ENCODE measurements at regions not wholly inside any gene's neighbourhood (a gene's known extent, or its start where the extent isn't known, plus 50 kb on each side); places are given as distances from the start of the nearest gene placed in this dataset.
A peak's percentile ranks its signal among the peaks of the same experiment; 100 is the strongest.

GRCh38 chr1:4585216-4585615 lies 69.2 kb upstream of the AJAP1 start:
- Mint-ChIP-seq H3K27me3 (ENCODE audit: unreplicated experiment) (no peaks in the 10 kb centered on the region), H3K4me3 (ENCODE audit: low read depth, unreplicated experiment) (no peak overlapping the region), H3K9me3 (ENCODE audit: low read depth, unreplicated experiment) (peaks cover 11% of the 10 kb centered on the region), H3K36me3 (ENCODE audit: insufficient read depth, unreplicated experiment) (no peaks in the 10 kb centered on the region), H3K4me1 (ENCODE audit: low read depth, unreplicated experiment) (no peaks in the 10 kb centered on the region), H3K27ac (ENCODE audit: unreplicated experiment) (no peak overlapping the region)
- CTCF ChIA-PET, result no interaction called here
- DNase-seq, result peak; percentile 4
- no TSS peak for BruUV-seq (replicated peaks)
- intact Hi-C loops (cut with micrococcal nuclease; ENCODE audit: unreplicated experiment), result no loop called here
- TF ChIP-seq CTCF (IDR thresholded peaks at IDR 0.05; ENCODE audit: unreplicated experiment), result peak; percentile 15

- Mint-ChIP-seq H3K4me1 (ENCODE audit: low read depth, unreplicated experiment) (no peaks in the 10 kb centered on the region), H3K36me3 (ENCODE audit: insufficient read depth, unreplicated experiment) (no peaks in the 10 kb centered on the region), H3K9me3 (ENCODE audit: low read depth, unreplicated experiment) (peaks cover 10% of the 10 kb centered on the region), H3K27me3 (ENCODE audit: unreplicated experiment) (no peaks in the 10 kb centered on the region), H3K27ac (ENCODE audit: unreplicated experiment) (no peak overlapping the region), H3K4me3 (ENCODE audit: low read depth, unreplicated experiment) (no peak overlapping the region)
- no TSS peak for BruUV-seq (replicated peaks)
- intact Hi-C loops (cut with micrococcal nuclease; ENCODE audit: unreplicated experiment), result no loop called here
- TF ChIP-seq CTCF (IDR thresholded peaks at IDR 0.05; ENCODE audit: unreplicated experiment), result no peak
- no peak for DNase-seq
- CTCF ChIA-PET, result no interaction called here
Observed at GRCh38 chr1:4585705-4586104, 68.7 kb upstream of the AJAP1 start.

- no peaks in the 10 kb centered on the region for H3K36me3 Mint-ChIP-seq (ENCODE audit: insufficient read depth, unreplicated experiment)
- H3K9me3 Mint-ChIP-seq (ENCODE audit: low read depth, unreplicated experiment), result peaks cover 10% of the 10 kb centered on the region
- BruUV-seq (replicated peaks), result no TSS peak
- intact Hi-C loops (cut with micrococcal nuclease; ENCODE audit: unreplicated experiment), result no loop called here
- no peaks in the 10 kb centered on the region for H3K4me1 Mint-ChIP-seq (ENCODE audit: low read depth, unreplicated experiment)
- CTCF ChIA-PET, result no interaction called here
- no peak overlapping the region for H3K4me3 Mint-ChIP-seq (ENCODE audit: low read depth, unreplicated experiment)
- no peak for TF ChIP-seq CTCF (IDR thresholded peaks at IDR 0.05; ENCODE audit: unreplicated experiment)
- no peak overlapping the region for H3K27ac Mint-ChIP-seq (ENCODE audit: unreplicated experiment)
- H3K27me3 Mint-ChIP-seq (ENCODE audit: unreplicated experiment), result no peaks in the 10 kb centered on the region
- DNase-seq, result no peak
Observed at GRCh38 chr1:4586611-4587160, 67.7 kb upstream of the AJAP1 start.

GRCh38 chr1:4587721-4588120 lies 66.7 kb upstream of the AJAP1 start:
- Mint-ChIP-seq H3K4me1 (ENCODE audit: low read depth, unreplicated experiment) (no peaks in the 10 kb centered on the region), H3K9me3 (ENCODE audit: low read depth, unreplicated experiment) (peaks cover 10% of the 10 kb centered on the region), H3K27me3 (ENCODE audit: unreplicated experiment) (no peaks in the 10 kb centered on the region), H3K4me3 (ENCODE audit: low read depth, unreplicated experiment) (no peak overlapping the region), H3K27ac (ENCODE audit: unreplicated experiment) (no peak overlapping the region), H3K36me3 (ENCODE audit: insufficient read depth, unreplicated experiment) (no peaks in the 10 kb centered on the region)
- CTCF ChIA-PET, result no interaction called here
- TF ChIP-seq CTCF (IDR thresholded peaks at IDR 0.05; ENCODE audit: unreplicated experiment), result no peak
- no TSS peak for BruUV-seq (replicated peaks)
- intact Hi-C loops (cut with micrococcal nuclease; ENCODE audit: unreplicated experiment), result no loop called here
- no peak for DNase-seq
